GM18499 (cell line): ENCODE measurements at regions not wholly inside any gene's neighbourhood (a gene's known extent, or its start where the extent isn't known, plus 50 kb on each side); places are given as distances from the start of the nearest gene placed in this dataset.

Source experiments
- ATAC-seq: cut with Tn5 transposase; IDR thresholded peaks from one replicate; pipeline ENCODE4 v1.9.1; 2021; ENCODE audit warnings: moderate number of reproducible peaks; ENCODE audit not compliant: insufficient read depth, unreplicated experiment

DNA sequence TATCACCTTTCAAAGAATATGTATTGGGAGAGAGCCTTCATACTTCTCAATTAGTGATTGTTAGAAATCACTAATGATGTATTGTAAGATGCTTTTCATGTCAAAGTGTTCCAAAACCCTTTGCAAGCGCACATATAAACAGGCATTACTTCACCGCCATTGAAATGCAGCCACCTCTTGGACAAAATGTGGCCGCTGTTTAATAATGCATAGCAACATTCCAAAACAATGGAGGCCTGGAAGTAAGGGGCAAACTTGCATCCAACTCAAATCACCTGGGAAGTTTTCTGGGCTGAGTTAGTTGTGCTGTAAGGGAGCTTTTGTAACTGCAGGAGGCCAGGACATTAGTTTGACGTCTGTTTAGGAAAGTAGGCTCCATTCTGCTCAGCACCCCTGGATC lies 438.1 kb downstream of the FGF9 start:
- no peak for ATAC-seq

DNA sequence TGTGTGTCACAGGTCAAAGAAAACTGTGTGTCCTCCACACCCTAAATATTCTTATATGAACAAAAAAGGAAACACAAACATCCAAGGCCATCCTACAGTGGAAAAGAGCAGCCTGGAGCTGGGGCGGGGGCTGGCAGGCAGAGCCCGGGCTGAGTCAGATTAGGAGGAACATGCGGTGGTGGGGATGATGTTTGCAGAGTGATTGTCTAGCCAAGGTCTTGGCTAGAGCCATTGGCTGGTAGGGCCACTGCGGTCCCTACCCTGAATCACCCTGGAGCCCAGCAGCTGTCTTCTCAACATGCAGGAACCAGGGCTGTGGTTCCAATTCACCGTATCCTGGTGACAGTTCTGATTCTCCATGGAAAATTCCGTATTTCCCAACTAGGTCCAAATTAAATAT lies 439.5 kb downstream of the FGF9 start:
- no peak for ATAC-seq

DNA sequence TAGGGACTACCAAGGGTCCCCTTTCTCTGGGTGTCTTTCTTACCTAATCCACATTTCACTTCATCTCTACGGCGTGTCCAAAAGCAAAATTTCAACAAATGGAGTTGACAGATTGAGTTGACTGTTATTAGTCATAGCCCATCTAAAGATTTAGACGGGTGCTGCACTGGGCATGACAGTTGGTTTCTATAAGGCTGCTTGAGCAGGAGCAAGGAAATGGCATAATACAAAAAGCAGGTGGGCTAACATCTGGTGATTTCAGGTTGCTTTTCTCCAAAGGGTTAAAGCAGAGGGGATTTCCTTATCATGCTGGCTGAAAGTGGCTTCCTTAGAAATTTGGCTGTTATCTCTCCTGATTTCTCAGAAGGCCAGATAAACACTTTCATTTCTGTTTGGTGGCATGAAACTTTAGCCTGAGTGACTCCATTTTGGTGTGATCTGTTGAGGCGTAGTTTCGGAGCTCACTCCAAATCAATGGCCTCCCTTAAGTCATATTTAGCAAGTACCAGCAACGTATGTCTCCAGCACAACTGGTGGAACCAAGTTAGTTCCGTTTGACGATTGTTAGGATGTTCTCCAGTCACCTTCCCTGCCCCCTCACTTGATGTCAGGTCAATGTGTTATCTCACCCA lies 440.4 kb downstream of the FGF9 start:
- no peak for ATAC-seq

DNA sequence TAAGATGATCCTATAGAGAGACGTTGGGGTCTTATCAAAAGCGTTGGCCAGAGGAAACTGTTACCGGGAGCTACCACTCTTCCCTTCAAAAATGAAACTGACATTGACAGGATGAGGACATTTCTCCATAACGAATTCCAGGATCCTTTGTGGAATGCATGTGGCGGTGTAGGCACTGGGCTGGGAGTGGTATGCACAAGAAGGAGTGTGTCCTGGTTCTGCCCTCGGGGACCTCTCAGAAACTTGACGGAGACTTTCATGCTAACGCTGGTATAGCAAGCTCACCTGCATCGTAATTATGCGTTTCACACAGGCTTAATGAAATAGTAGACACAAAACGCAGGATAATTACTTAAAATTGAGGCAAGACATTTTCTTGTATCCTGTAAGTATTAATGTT lies 441.1 kb downstream of the FGF9 start:
- ATAC-seq, result no peak

DNA sequence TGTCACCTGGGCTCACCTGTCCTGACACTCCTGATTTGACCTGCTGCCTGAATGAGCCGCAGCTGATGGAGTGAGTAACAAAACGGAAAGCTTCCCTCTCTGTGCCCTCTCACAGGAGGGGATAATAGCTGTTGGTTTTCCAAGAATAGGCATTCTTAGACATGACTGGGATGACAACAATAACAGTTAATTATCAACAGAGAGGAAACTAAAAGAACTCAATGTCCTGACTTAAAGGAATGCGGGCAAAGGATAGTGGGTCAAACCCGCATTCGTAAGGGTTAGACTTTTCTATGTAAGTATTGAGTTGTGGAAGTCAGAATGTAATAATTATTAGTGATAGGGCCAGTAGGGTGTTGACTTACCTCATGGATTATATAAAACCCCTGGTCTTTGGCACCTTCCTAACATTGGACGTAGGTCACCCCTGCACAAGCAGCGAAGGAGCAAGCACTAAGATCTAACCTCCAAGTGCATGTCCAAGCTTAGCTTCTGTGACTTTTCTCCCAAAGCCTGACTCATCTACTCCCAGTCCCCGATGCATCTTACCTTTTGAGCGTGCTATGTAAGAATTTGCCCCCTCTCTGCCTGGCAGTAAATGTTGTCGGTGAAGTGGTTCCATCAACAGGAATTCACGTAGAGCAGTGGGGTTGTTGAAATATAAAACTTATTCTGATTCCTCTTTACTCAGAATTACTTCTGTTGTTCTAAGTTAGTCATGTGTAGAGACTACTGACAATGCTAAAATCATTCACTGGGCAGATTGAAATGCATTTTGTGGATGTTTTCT lies 442.3 kb downstream of the FGF9 start:
- ATAC-seq, result no peak

DNA sequence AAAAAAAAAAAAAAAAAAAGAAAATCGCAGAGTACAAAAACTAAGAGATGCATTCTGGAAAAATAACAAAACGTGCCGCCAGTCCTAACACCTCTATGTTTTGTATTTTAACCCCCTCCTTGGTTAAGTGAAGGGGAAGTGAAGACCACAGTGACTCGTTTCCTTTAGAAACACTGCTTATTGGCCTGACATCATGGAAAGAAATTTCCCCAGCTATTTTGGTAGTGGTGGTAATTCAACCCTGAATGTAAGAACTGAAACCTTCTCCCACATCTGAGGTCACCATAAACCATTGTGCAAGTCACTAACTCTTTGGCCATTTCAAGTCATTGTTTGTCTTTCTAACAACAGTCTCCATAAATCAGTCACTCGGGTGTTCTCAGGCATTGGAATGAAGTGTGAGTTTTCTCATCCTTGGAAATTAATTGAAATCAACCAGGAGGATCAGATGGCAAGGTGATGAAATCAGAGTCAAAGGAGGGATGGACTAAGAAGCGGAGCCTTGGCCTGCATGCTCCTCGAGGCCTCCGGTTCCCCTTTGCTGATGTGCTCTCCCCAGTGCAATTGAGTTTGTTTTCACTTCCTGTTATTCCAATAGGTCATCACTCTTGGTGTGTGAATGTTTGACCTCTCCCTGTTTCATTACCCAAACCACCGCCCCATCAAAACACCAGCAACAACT lies 443.9 kb downstream of the FGF9 start:
- peak; percentile 82 for ATAC-seq

DNA sequence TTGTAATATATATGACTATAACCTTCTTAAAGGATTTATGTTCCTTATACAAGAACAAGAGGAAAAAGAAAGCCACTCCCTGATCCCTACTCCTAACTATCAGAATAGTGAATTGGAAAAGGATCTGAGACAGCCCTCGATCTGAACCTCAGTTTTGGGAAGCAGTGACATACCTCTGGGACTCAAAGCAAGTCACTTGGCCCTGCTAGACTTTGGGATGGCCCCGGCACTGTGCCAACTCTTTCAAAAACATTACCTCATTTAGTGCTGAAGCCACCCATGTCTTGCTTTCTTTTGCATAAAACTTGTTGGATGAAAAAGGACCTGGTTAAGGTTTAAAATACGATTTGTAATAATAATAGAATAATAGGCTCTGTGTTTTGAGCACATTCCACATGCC lies 447.3 kb downstream of the FGF9 start:
- ATAC-seq, result no peak

DNA sequence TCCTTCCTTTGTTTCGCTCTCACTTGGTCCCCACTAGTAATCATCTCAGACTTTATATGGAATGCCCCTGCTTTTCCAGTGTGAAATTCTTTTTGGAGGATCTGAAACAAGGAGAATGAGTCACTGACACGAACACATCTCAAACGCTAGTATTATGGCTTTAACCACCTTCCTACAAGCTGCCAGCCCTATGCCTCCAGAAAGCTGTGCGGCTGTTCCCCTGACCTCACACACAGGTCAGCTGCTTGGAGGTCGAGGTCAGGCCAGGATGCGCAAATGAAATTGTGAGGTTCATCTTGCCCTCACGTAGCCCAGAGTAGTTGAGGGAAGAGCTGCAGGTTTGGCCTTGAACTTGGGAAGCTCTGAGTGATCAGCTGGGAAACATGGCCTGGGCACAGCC lies 449.8 kb downstream of the FGF9 start:
- ATAC-seq, result no peak

DNA sequence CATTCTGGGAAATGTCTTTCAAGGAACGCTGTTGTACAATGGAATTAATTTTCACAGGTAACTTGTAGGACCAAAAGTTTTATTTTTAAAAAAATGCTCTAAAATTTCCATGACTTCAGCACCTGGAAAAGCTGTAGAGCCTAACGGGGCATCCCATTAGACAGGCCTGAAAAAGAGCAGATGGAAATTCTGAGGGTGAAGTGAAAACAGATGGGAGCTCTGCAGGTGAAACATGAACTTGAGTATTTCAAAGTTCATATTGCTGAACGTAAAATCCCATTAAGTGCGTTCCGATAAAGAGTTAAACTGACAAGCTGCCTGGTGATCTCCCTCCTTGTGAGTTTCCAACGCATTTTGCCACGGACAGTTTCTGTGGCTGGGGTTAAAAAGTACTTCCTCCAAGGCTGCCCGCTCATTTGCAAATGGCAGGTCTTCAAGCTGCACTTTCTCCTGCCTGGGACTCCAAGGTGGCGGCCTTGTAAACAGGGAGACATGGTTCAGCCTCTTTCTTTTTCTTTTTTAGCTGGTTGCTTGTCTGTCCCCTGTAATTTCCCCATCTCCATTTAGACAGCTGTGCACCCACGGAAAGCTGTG lies 450.4 kb downstream of the FGF9 start:
- ATAC-seq, result no peak

DNA sequence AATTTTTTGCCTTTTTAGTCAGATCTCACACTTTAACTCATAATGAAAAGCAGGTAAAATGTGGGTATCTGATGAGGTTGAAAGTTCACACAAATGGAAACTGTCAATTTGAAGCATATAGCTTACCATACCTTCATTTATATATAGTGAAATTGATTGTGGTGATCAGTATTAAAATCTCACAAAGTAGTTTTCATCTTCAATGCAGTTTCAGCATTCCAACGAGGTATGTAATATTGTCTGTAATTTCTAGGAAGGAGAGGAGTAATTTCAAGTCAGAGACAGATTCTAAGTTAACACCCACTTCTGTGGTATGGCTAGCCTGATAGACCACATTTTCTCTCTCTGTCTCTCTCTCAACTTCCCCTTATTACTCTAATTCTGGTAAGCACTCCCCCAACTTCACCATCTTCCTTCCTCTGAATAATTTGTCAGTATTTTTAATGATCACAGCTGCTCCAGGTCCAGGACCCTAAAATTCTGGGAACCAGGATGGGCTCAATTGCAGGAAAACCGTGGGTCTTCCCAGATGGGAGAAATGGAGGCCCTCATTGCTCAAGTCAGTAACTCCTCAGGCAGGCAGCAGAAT lies 455.7 kb downstream of the FGF9 start:
- ATAC-seq, result peak; percentile 99

DNA sequence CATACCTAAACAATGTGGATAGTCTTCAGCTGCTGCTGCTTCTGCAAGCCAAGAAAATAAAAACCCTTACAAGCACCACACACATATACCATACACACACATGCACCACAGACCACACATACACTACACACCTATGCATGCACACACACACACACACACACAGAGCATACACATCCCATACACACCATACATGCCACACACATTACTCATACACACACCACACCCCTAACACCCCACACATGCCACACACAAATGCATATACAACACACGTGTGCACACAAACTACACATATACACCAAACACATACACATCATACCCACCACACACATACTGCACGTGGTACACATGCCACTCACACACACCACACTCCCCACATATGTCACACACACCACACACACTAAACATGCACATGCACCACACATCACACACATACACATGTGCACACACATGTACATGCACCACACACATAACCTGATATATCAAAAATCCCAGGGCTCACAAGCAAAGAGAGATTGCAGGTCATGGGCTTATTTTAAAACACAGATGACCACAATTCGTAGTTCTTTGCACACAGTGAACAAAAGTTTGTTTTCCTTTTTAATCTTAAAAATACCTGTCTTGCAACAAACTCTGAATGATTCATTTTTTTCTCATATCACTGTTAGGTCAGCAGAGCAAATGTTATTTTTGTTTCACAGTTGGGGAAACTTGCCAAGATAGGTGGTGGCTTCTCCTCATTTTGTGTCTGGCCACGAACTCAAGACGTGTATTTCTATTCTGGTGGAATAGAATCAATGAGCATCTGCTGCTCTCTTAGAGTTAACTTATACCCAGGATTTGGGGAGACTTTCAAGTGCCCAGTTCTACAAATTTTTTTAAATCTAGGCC lies 456.6 kb downstream of the FGF9 start:
- no peak for ATAC-seq

DNA sequence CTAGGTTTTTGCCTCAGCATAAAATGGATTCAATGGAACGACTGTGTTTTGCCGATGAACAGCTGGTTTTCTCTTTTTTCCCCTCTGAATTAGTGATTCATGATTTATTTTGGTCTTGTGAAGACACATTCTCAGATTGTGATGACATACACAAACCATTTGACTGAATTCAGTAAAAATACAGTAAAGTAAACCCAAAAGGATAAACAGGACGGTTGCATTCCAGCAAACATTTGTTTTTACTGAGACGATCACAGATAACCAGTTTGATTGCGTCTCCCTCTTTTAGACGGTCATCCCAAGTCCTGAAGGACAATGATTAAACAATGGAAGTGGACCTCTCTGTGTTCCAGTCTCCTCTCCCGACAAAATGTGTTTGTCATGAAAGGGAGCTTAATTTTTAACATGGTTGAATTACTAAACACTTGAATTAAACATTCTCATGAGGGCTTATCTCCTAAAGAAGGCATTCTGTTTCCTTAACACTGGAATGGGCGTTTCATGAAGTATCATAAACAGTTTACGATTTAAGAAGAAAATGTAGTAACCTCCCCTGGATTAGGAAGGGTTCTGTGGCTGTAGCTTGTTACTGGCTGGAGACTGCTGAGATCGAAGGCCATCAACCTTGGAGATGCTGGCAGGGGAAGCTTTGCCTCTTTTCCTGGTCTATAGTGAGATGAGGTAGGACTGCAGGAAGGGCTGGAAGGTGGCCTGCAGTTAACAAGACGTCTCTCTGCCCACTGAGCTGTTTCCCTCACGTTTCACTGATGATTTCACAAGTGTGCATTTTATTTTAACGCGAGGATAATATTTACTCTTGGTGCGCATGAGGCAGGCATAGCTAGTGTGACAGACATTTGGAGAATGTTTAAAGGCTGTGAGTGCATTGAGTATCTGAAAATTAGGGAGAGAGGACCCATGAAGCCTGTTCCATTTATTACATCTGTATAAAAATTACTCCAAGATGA lies 457.9 kb downstream of the FGF9 start:
- no peak for ATAC-seq

DNA sequence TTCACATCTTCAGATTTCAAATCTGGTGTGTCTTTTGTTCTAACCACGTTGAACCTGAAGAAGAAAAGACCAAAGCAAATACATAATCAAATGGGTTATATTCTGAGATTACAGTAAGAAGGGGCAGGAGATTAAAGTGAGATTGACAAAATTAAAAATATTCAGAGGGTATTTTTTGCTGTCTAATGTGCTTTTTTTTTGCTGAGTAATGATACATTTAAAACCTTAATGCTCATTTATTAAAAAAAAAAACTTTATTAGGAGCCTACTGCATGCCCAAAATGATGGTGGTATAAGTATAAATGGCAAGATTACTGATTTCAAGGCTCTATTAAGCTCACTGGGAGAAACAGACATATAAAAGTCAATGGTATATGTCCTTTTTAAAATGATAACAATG lies 459.4 kb downstream of the FGF9 start:
- ATAC-seq, result no peak

DNA sequence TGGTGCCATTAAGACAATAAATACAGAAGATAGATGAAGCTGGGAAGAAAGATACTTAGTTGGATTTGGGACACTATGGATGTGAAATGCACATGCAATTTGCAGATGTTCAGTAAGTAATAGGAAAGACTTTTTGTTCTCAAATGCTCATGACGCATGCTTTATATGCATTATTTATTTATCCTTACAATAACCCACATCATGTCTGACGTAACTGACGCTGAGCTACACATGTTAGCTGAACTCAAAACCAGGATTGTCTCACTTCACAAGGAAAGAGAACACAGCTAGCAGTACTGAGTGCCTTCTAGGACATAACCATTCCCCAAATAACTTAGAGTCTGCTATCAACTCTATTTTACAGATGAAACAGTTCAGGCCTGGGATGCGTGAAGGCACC lies 463.4 kb downstream of the FGF9 start:
- ATAC-seq, result no peak

DNA sequence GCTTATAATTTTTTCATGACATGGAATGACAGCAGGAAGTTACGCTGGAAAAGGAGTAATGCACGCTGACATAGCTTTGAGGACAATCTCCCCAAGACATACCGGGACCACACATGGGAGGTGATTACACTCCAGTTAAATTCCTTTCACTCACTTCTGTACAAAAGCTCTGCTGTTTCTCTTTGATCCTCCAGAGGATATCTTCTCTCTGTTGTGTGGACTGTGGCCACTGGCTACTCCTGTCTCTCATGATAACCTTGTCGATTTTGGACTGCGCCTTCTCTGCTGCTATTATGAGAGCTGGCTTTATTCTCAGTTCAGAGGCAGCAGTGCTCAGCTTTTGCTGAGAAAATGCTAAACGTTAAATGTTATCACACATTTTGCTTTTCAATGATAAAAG lies 464.6 kb downstream of the FGF9 start:
- ATAC-seq, result no peak

DNA sequence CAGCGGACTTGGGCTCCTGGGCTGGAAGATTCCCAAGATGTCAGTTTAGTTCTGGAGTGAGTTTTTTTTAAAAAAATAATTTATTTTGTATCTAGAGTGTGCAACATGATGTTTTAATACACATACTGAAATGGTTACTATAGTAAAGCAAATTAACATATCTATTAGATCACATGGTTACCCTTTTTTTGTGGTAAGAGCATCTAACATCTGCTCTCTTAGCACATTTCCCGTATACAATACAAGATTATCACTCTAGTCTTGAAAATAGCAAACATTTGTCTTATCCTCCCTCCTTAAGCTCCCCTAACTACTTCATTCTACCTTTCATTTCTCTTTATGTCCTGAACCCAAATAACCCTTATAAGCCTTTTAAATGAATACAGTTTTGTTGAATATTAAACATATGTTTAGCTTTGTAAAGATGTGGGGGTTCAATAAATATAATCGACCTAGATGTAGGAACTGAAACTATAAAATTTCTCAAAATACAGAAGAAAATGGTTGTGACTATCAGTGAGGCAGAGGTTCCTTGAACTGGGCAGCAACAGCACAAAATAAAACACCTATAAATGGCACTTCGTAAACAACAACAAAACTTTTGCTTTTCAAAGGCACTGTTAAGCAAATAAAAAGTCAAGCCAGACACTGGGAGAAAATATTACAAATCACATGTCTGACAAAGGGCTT lies 466.6 kb downstream of the FGF9 start:
- ATAC-seq, result no peak

DNA sequence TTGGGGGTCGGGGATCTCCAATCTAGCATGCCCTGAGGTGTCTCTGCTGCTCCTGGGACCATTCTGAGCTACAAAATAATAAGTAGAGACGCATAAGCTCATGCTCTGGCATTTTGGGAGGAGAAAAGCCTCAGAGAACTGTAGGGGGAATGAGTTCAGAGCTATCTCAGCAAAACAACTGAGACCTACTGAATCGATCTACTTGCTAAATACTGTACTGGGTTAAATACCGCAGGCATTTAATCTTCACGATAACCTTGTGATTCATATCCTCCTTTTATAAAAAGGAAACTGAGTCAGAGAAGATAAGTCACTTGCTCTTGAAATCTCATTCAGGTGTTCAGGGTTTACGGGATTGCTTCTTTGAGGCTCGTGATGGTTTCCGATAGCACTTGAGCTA lies 468.1 kb downstream of the FGF9 start:
- ATAC-seq, result no peak

DNA sequence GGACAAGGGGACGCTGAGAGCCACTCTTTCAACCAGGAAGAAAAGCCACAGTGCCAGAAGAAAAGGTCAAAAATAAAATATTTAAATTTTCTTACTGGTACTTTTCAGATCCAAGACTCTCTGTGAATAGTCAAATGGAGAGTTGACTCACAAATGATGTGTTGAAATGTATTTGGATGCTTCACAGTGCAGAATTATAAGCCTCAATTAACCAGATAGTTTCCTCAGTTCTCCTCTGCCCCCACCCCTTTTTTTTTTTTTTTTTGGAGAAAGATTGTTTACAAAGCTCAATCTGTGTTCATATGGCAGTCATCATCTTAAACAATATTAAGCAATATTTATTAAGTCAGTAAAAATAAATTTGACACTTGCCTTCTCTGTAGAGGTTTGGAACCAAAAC lies 470.8 kb downstream of the FGF9 start:
- no peak for ATAC-seq
